ENCODE measurements at regions not wholly inside any gene's neighbourhood (a gene's known extent, or its start where the extent isn't known, plus 50 kb on each side); places are given as distances from the start of the nearest gene placed in this dataset.

DNA sequence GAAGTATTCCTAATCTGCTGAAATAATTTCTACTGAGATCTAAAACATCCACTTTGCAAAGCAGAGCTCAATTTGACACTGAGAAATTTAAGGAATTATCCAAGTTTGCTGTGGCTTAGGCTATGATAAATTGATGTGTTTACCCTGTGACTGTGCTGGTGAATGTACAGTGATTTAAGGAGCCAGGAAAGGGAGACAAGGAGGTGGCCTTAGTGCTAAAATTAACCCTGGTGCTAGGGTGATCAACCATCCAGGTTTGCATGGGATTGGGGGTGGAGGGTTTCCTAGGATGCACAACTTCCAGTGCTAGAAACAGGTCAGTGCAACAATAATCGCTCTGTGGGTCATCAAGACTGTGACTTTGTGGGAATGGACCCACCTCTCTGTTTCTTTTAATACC, 307.5 kb upstream of the SPRED2 start:
- Histone ChIP-seq H3K36me3 (ENCODE audit: insufficient read depth, low read length, poor library complexity, severe bottlenecking) (no peaks in the 10 kb centered on the region), H3K9me3 (ENCODE audit: low read depth, low read length, poor library complexity, severe bottlenecking) (no peaks in the 10 kb centered on the region), H3K27me3 (replicated peaks; ENCODE audit: insufficient read depth, low read depth, low read length, poor library complexity) (no peaks in the 10 kb centered on the region), H3K4me1 (ENCODE audit: insufficient read depth, low read length, poor library complexity, severe bottlenecking) (peaks cover 39% of the 10 kb centered on the region), H3K27ac (ENCODE audit: low read depth, low read length, poor library complexity, severe bottlenecking) (no peak overlapping the region), H3K4me3 (ENCODE audit: low read depth, low read length, poor library complexity, severe bottlenecking) (no peak overlapping the region)
- ChIA-PET POLR2A (ENCODE audit: low non-redundant PET) (no interaction called here), CTCF (no interaction called here)
- no TSS peak for BruUV-seq (replicated peaks)
- TF ChIP-seq, protein P1, sequence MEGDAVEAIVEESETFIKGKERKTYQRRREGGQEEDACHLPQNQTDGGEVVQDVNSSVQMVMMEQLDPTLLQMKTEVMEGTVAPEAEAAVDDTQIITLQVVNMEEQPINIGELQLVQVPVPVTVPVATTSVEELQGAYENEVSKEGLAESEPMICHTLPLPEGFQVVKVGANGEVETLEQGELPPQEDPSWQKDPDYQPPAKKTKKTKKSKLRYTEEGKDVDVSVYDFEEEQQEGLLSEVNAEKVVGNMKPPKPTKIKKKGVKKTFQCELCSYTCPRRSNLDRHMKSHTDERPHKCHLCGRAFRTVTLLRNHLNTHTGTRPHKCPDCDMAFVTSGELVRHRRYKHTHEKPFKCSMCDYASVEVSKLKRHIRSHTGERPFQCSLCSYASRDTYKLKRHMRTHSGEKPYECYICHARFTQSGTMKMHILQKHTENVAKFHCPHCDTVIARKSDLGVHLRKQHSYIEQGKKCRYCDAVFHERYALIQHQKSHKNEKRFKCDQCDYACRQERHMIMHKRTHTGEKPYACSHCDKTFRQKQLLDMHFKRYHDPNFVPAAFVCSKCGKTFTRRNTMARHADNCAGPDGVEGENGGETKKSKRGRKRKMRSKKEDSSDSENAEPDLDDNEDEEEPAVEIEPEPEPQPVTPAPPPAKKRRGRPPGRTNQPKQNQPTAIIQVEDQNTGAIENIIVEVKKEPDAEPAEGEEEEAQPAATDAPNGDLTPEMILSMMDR (conservative IDR thresholded peaks at IDR 0.05; ENCODE audit: low read depth, low read length), result no peak
- no peak for TF ChIP-seq EZH2 (IDR thresholded peaks at IDR 0.05; ENCODE audit: borderline replicate concordance, low read depth, low read length, poor library complexity, severe bottlenecking)
- intact Hi-C loops (cut with micrococcal nuclease; ENCODE audit: unreplicated experiment), result no loop called here
- no peak for DNase-seq (ENCODE audit: low spot score)

DNA sequence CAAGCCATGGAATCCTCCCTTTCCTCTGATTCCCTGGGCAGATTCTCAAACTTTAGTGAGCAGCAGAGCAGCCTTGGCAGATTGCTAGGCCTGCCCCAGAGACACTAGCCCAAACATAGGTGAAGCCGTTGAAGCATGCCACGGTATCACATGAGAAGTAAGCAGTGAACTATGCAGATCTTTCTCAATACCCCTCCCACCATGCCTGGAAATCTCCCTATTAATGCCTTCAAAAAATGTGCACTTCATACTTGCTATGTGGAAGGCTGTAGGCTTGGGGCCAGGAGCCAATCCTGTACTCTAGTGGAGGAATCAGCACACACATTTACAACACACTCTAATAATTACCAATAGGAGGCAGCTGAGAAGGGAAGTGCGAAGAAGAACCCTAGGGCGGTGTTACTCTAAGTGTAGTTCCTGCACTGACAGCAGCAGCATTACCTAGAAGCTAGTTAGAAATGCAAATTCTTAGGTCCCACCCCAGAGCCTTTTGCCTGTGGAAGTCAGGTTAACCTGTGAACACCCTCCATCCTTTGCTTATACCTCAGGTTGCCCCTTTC, 305.1 kb upstream of the SPRED2 start:
- CTCF ChIA-PET, result no interaction called here
- POLR2A ChIA-PET (ENCODE audit: low non-redundant PET), result no interaction called here

DNA sequence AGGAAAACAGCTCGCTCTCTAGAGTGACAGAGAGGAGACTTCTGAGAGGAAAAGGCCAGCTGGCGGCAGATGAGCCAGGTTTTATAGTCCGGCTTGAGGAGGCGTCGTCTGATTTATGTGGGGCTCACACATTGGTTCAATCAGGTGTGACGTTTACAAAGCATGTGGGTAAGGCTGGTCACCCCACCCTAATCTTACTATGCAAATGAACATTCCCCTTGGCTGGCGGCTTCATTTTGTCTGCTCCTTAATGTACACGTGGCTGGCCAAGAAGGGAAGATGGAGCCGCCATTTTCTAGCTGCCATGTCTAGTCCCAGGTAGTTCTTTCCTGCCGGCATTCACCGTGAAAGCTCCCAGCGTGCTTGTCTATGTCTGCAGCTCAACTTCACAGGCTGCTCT, 299.1 kb upstream of the SPRED2 start:
- Histone ChIP-seq H3K27ac (ENCODE audit: low read depth, low read length, poor library complexity, severe bottlenecking) (no peak overlapping the region), H3K4me3 (ENCODE audit: low read depth, low read length, poor library complexity, severe bottlenecking) (no peak overlapping the region), H3K4me1 (ENCODE audit: insufficient read depth, low read length, poor library complexity, severe bottlenecking) (peaks cover under 1% of the 10 kb centered on the region), H3K9me3 (ENCODE audit: low read depth, low read length, poor library complexity, severe bottlenecking) (peaks cover 7% of the 10 kb centered on the region), H3K27me3 (replicated peaks; ENCODE audit: insufficient read depth, low read depth, low read length, poor library complexity) (no peaks in the 10 kb centered on the region), H3K36me3 (ENCODE audit: insufficient read depth, low read length, poor library complexity, severe bottlenecking) (no peaks in the 10 kb centered on the region)
- no TSS peak for BruUV-seq (replicated peaks)
- TF ChIP-seq, protein P1 (conservative IDR thresholded peaks at IDR 0.05; ENCODE audit: low read depth, low read length), result no peak
- TF ChIP-seq EZH2 (IDR thresholded peaks at IDR 0.05; ENCODE audit: borderline replicate concordance, low read depth, low read length, poor library complexity, severe bottlenecking), result no peak
- CTCF ChIA-PET, result no interaction called here
- intact Hi-C loops (cut with micrococcal nuclease; ENCODE audit: unreplicated experiment), result no loop called here
- no peak for DNase-seq (ENCODE audit: low spot score)
- POLR2A ChIA-PET (ENCODE audit: low non-redundant PET), result no interaction called here

More for the DNA sequence above, 305.1 kb upstream of the SPRED2 start:
- H3K27ac ChIP-seq (ENCODE audit: low read depth, low read length, poor library complexity, severe bottlenecking), result peak overlapping the region; percentile 38
- no peak for TF ChIP-seq EZH2 (IDR thresholded peaks at IDR 0.05; ENCODE audit: borderline replicate concordance, low read depth, low read length, poor library complexity, severe bottlenecking)
- TF ChIP-seq, protein P1 (conservative IDR thresholded peaks at IDR 0.05; ENCODE audit: low read depth, low read length), result no peak
- no peak for DNase-seq (ENCODE audit: low spot score)
- intact Hi-C loops (cut with micrococcal nuclease; ENCODE audit: unreplicated experiment), result no loop called here
- H3K4me1 ChIP-seq (ENCODE audit: insufficient read depth, low read length, poor library complexity, severe bottlenecking), result peaks cover 28% of the 10 kb centered on the region
- no peaks in the 10 kb centered on the region for H3K36me3 ChIP-seq (ENCODE audit: insufficient read depth, low read length, poor library complexity, severe bottlenecking)
- peaks cover 4% of the 10 kb centered on the region for H3K9me3 ChIP-seq (ENCODE audit: low read depth, low read length, poor library complexity, severe bottlenecking)
- no TSS peak for BruUV-seq (replicated peaks)
- no peaks in the 10 kb centered on the region for H3K27me3 ChIP-seq (replicated peaks; ENCODE audit: insufficient read depth, low read depth, low read length, poor library complexity)
- H3K4me3 ChIP-seq (ENCODE audit: low read depth, low read length, poor library complexity, severe bottlenecking), result no peak overlapping the region
